Prostate gland (tissue), 2 donors: ENCODE measurements at regions not wholly inside any gene's neighbourhood (a gene's known extent, or its start where the extent isn't known, plus 50 kb on each side); places are given as distances from the start of the nearest gene placed in this dataset.

Experiments
- POLR2A ChIP-seq: fragments of 450-650 bp; IDR thresholded peaks from one replicate; pipeline ENCODE4 v1.6.1; 2016; ENCODE audit warnings: antibody characterized with exemption, mild to moderate bottlenecking
- POLR2AphosphoS5 ChIP-seq: sonication (generic); formaldehyde crosslinking; IDR thresholded peaks from one replicate; pipeline ENCODE4 v1.6.1; 2017; ENCODE audit warnings: antibody characterized with exemption
- TF ChIP-seq, protein P1 (sequence below), 4 experiments: fragments of 200-600 bp in 2 of 4; fragments of 450-650 bp in 2 of 4; sonication (generic) in 2 of 4; IDR thresholded peaks; 1 replicate in 3 of 4; 2 replicates in 1 of 4; pipeline ENCODE4 v1.5.1; 2016 to 2019; ENCODE audit warnings: antibody characterized with exemption in 4 of 4, mild to moderate bottlenecking in 2 of 4, moderate library complexity in 2 of 4

DNA sequence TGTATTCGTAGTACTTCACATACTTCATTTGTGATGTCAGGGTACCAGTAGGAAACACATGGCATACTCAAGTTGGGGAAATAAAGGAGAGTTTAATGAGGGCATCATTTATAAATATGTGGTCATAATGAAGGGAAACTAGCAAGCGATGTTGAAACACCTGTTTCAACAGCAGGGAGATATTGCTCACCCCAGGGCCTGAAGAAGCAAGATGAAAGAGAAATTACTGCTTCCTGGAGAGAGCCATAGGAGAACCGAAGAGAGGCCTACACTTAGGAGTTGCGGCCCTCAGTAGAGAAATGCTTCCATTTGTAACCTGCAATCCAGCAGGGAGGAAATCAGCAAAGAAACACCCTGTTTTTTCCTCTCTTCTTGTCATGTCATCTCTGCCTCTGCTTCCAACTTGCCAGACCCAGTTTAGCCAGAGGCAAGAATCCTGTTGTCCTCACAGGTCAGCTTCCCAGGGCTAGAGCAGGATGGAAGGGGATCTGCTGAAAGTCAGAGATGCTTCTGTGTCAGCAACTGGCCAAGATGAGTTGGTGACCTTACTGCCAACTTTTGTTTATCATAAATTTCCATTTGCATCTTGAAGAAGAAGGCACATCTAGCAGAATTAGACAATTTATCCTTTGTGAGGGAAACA, 67.6 kb upstream of the TSPAN2 start:
- TF ChIP-seq, protein P1, sequence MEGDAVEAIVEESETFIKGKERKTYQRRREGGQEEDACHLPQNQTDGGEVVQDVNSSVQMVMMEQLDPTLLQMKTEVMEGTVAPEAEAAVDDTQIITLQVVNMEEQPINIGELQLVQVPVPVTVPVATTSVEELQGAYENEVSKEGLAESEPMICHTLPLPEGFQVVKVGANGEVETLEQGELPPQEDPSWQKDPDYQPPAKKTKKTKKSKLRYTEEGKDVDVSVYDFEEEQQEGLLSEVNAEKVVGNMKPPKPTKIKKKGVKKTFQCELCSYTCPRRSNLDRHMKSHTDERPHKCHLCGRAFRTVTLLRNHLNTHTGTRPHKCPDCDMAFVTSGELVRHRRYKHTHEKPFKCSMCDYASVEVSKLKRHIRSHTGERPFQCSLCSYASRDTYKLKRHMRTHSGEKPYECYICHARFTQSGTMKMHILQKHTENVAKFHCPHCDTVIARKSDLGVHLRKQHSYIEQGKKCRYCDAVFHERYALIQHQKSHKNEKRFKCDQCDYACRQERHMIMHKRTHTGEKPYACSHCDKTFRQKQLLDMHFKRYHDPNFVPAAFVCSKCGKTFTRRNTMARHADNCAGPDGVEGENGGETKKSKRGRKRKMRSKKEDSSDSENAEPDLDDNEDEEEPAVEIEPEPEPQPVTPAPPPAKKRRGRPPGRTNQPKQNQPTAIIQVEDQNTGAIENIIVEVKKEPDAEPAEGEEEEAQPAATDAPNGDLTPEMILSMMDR (IDR thresholded peaks at IDR 0.05) = no peak
- no peak for TF ChIP-seq POLR2A
- no peak for TF ChIP-seq POLR2AphosphoS5
